HAP-1 (cell line): ENCODE measurements at regions not wholly inside any gene's neighbourhood (a gene's known extent, or its start where the extent isn't known, plus 50 kb on each side); places are given as distances from the start of the nearest gene placed in this dataset.
A peak's percentile ranks its signal among the peaks of the same experiment; 100 is the strongest.

Source experiments
- DNase-seq, 2 experiments: peaks; one replicate each; pipeline ENCODE4 v3.0.0-alpha.2; 2016 to 2020; ENCODE audit warnings: low spot score in 2 of 2
- H3K27me3 ChIP-seq: fragments of 250-450 bp; sonication (Bioruptor Pico); 2 replicates; pipeline ENCODE4 v1.5.1; 2020; ENCODE audit warnings: low read depth, mild to moderate bottlenecking, moderate library complexity
- H3K36me3 ChIP-seq: fragments of 250-450 bp; sonication (Bioruptor Pico); replicated peaks from 2 replicates; pipeline ENCODE4 v1.5.1; 2020; ENCODE audit warnings: mild to moderate bottlenecking
- H3K4me1 ChIP-seq: fragments of 250-450 bp; sonication (Bioruptor Pico); 2 replicates; pipeline ENCODE4 v1.5.1; 2020; ENCODE audit warnings: mild to moderate bottlenecking
- H3K4me3 ChIP-seq: fragments of 250-450 bp; sonication (Bioruptor Pico); 2 replicates; pipeline ENCODE4 v1.5.1; 2020; ENCODE audit warnings: mild to moderate bottlenecking, moderate library complexity
- H3K9me3 ChIP-seq: fragments of 250-450 bp; sonication (Bioruptor Pico); 2 replicates; pipeline ENCODE4 v1.5.1; 2020; ENCODE audit warnings: mild to moderate bottlenecking, moderate library complexity
- in situ Hi-C: fragments of 300-500 bp; cut with MboI; formaldehyde crosslinking; loops from 3 replicates; pipeline ENCODE4 v1.14.3; 2020; ENCODE audit warnings: low sequenced_read_pairs, inconsistent platforms, mixed read lengths

GRCh38 chr21:32900814-32901213, 124.9 kb upstream of the OLIG2 start:
- Histone ChIP-seq H3K36me3 (no peaks in the 10 kb centered on the region), H3K27me3 (peaks cover 3% of the 10 kb centered on the region; the same call in 1 of the 2 replicates), H3K9me3 (no peaks in the 10 kb centered on the region), H3K4me3 (no peak overlapping the region), H3K4me1 (no peaks in the 10 kb centered on the region)
- in situ Hi-C loops, result no loop called here
- DNase-seq, result no peak

GRCh38 chr21:32907521-32907920, 118.2 kb upstream of the OLIG2 start:
- Histone ChIP-seq H3K36me3 (no peaks in the 10 kb centered on the region), H3K4me3 (no peak overlapping the region), H3K9me3 (no peaks in the 10 kb centered on the region), H3K27me3 (no peaks in the 10 kb centered on the region; the same call in 1 of the 2 replicates), H3K4me1 (no peaks in the 10 kb centered on the region)
- in situ Hi-C loops, result no loop called here
- DNase-seq, result no peak

- no peak overlapping the region for H3K4me3 ChIP-seq
- no peak for DNase-seq
- no peaks in the 10 kb centered on the region for H3K36me3 ChIP-seq
- H3K27me3 ChIP-seq, result no peaks in the 10 kb centered on the region; the same call in 1 of the 2 replicates
- no peaks in the 10 kb centered on the region for H3K9me3 ChIP-seq
- in situ Hi-C loops, result no loop called here
- H3K4me1 ChIP-seq, result no peaks in the 10 kb centered on the region
Measured at GRCh38 chr21:32908534-32908933, 117.2 kb upstream of the OLIG2 start.

- no peaks in the 10 kb centered on the region; the same call in 1 of the 2 replicates for H3K27me3 ChIP-seq
- H3K4me3 ChIP-seq, result no peak overlapping the region
- no peaks in the 10 kb centered on the region for H3K36me3 ChIP-seq
- no peaks in the 10 kb centered on the region for H3K9me3 ChIP-seq
- no peak for DNase-seq
- in situ Hi-C loops, result no loop called here
- no peaks in the 10 kb centered on the region for H3K4me1 ChIP-seq
Measured at GRCh38 chr21:32909393-32909792, 116.3 kb upstream of the OLIG2 start.

GRCh38 chr21:32914424-32915039, 111.2 kb upstream of the OLIG2 start:
- Histone ChIP-seq H3K4me3 (no peak overlapping the region), H3K9me3 (no peaks in the 10 kb centered on the region), H3K4me1 (peaks cover 23% of the 10 kb centered on the region), H3K27me3 (no peaks in the 10 kb centered on the region; the same call in 1 of the 2 replicates), H3K36me3 (no peaks in the 10 kb centered on the region)
- DNase-seq, result no peak
- in situ Hi-C loops, result no loop called here

- Histone ChIP-seq H3K27me3 (no peaks in the 10 kb centered on the region), H3K9me3 (no peaks in the 10 kb centered on the region), H3K4me1 (peaks cover 24% of the 10 kb centered on the region), H3K36me3 (no peaks in the 10 kb centered on the region), H3K4me3 (no peak overlapping the region)
- DNase-seq, result no peak
- in situ Hi-C loops, result no loop called here
Measured at GRCh38 chr21:32915099-32915498, 110.6 kb upstream of the OLIG2 start.

GRCh38 chr21:32916088-32916487, 109.6 kb upstream of the OLIG2 start:
- no peaks in the 10 kb centered on the region for H3K27me3 ChIP-seq
- in situ Hi-C loops, result no loop called here
- no peaks in the 10 kb centered on the region for H3K9me3 ChIP-seq
- H3K36me3 ChIP-seq, result no peaks in the 10 kb centered on the region
- H3K4me3 ChIP-seq, result no peak overlapping the region
- H3K4me1 ChIP-seq, result peaks cover 24% of the 10 kb centered on the region
- DNase-seq, result no peak

- in situ Hi-C loops, result no loop called here
Measured at GRCh38 chr21:32916522-32917099, 109.1 kb upstream of the OLIG2 start.

GRCh38 chr21:32917362-32918135, 108.2 kb upstream of the OLIG2 start:
- in situ Hi-C loops, result no loop called here
- no peaks in the 10 kb centered on the region for H3K36me3 ChIP-seq

More at GRCh38 chr21:32916522-32917099, 109.1 kb upstream of the OLIG2 start:
- no peaks in the 10 kb centered on the region for H3K36me3 ChIP-seq
- H3K27me3 ChIP-seq, result no peaks in the 10 kb centered on the region
- H3K9me3 ChIP-seq, result no peaks in the 10 kb centered on the region
- no peak overlapping the region for H3K4me3 ChIP-seq
- H3K4me1 ChIP-seq, result peaks cover 24% of the 10 kb centered on the region
- DNase-seq, result peak in 1 of 2 experiments; percentile 40

GRCh38 chr21:32918478-32919120, 107.1 kb upstream of the OLIG2 start:
- Histone ChIP-seq H3K9me3 (no peaks in the 10 kb centered on the region), H3K4me1 (peaks cover 24% of the 10 kb centered on the region), H3K36me3 (no peaks in the 10 kb centered on the region), H3K27me3 (no peaks in the 10 kb centered on the region), H3K4me3 (no peak overlapping the region)
- DNase-seq, result peak; percentile 75 to 93
- in situ Hi-C loops, result no loop called here

More at GRCh38 chr21:32917362-32918135, 108.2 kb upstream of the OLIG2 start:
- peaks cover 24% of the 10 kb centered on the region for H3K4me1 ChIP-seq
- H3K4me3 ChIP-seq, result no peak overlapping the region
- no peak for DNase-seq
- no peaks in the 10 kb centered on the region for H3K27me3 ChIP-seq
- H3K9me3 ChIP-seq, result no peaks in the 10 kb centered on the region

GRCh38 chr21:32920474-32920873, 105.3 kb upstream of the OLIG2 start:
- in situ Hi-C loops, result no loop called here
- Histone ChIP-seq H3K36me3 (no peaks in the 10 kb centered on the region), H3K4me1 (peaks cover 24% of the 10 kb centered on the region), H3K27me3 (no peaks in the 10 kb centered on the region), H3K4me3 (no peak overlapping the region), H3K9me3 (peaks cover 10% of the 10 kb centered on the region; the same call in 1 of the 2 replicates)
- DNase-seq, result peak in 1 of 2 experiments; percentile 28

- in situ Hi-C loops, result no loop called here
- H3K4me1 ChIP-seq, result peaks cover 24% of the 10 kb centered on the region
- peaks cover 10% of the 10 kb centered on the region; the same call in 1 of the 2 replicates for H3K9me3 ChIP-seq
- DNase-seq, result peak in 1 of 2 experiments; percentile 67
- H3K27me3 ChIP-seq, result no peaks in the 10 kb centered on the region
- H3K36me3 ChIP-seq, result no peaks in the 10 kb centered on the region
- no peak overlapping the region for H3K4me3 ChIP-seq
Measured at GRCh38 chr21:32921632-32922230, 104.0 kb upstream of the OLIG2 start.

- Histone ChIP-seq H3K4me1 (peaks cover 6% of the 10 kb centered on the region; the same call in 1 of the 2 replicates), H3K4me3 (no peak overlapping the region), H3K9me3 (peaks cover 10% of the 10 kb centered on the region; the same call in 1 of the 2 replicates), H3K27me3 (no peaks in the 10 kb centered on the region), H3K36me3 (no peaks in the 10 kb centered on the region)
- in situ Hi-C loops, result no loop called here
- no peak for DNase-seq
Measured at GRCh38 chr21:32925098-32925497, 100.6 kb upstream of the OLIG2 start.
